Astrocyte (in vitro differentiated cells and primary cell): ENCODE measurements at regions not wholly inside any gene's neighbourhood (a gene's known extent, or its start where the extent isn't known, plus 50 kb on each side); places are given as distances from the start of the nearest gene placed in this dataset.

Source experiments
- DNase-seq: peaks from one replicate; pipeline ENCODE4 v3.0.0-alpha.2; 2010; ENCODE audit warnings: low read depth
- FAIRE-seq: peaks from 2 replicates; lab custom pipeline; 2011; peaks lifted over from hg19 to GRCh38; lab: Jason Lieb, UNC
- H2AFZ ChIP-seq: 2 replicates; pipeline ENCODE4 v1.6.0; 2012; ENCODE audit warnings: low read depth, low read length, inconsistent platforms
- H3K27ac ChIP-seq: 2 replicates; pipeline ENCODE4 v1.5.1; 2011; ENCODE audit warnings: low read depth, low read length, inconsistent platforms
- H3K27me3 ChIP-seq: 2 replicates; pipeline ENCODE4 v1.6.0; 2011; ENCODE audit warnings: low read length, inconsistent platforms; ENCODE audit not compliant: insufficient read depth
- H3K36me3 ChIP-seq: 2 replicates; pipeline ENCODE4 v1.5.1; 2011; ENCODE audit warnings: low read length, inconsistent platforms; ENCODE audit not compliant: insufficient read depth
- H3K4me1 ChIP-seq: 2 replicates; pipeline ENCODE4 v1.5.1; 2011; ENCODE audit warnings: low read length, inconsistent platforms; ENCODE audit not compliant: insufficient read depth
- H3K4me2 ChIP-seq: 2 replicates; pipeline ENCODE4 v1.6.0; 2012; ENCODE audit warnings: low read length, inconsistent platforms
- H3K4me3 ChIP-seq: 2 replicates; pipeline ENCODE4 v1.5.1; 2011; ENCODE audit warnings: low read depth, mild to moderate bottlenecking, low read length, inconsistent platforms; ENCODE audit not compliant: insufficient read depth
- H3K79me2 ChIP-seq: 2 replicates; pipeline ENCODE4 v1.6.0; 2012; ENCODE audit warnings: mild to moderate bottlenecking, low read length, inconsistent platforms; ENCODE audit not compliant: insufficient read depth
- H3K9ac ChIP-seq: 2 replicates; pipeline ENCODE4 v1.6.0; 2012; ENCODE audit warnings: mild to moderate bottlenecking, low read length, inconsistent platforms
- H3K9me3 ChIP-seq: 2 replicates; pipeline ENCODE4 v1.5.1; 2012; ENCODE audit warnings: low read depth, mild to moderate bottlenecking, low read length, inconsistent platforms; ENCODE audit not compliant: insufficient read depth
- H4K20me1 ChIP-seq: 2 replicates; pipeline ENCODE4 v1.6.0; 2012; ENCODE audit warnings: low read length, inconsistent platforms; ENCODE audit not compliant: insufficient read depth
- H3K27ac Mint-ChIP-seq: one replicate; pipeline ENCODE4 v1.8.0; 2021; ENCODE audit warnings: mild to moderate bottlenecking, mixed read lengths; ENCODE audit not compliant: unreplicated experiment
- H3K27me3 Mint-ChIP-seq: one replicate; pipeline ENCODE4 v1.8.0; 2021; ENCODE audit warnings: low read depth, mixed read lengths; ENCODE audit not compliant: unreplicated experiment
- H3K36me3 Mint-ChIP-seq: one replicate; pipeline ENCODE4 v1.8.0; 2021; ENCODE audit warnings: low read depth, mixed read lengths; ENCODE audit not compliant: unreplicated experiment
- H3K4me1 Mint-ChIP-seq: one replicate; pipeline ENCODE4 v1.8.0; 2021; ENCODE audit warnings: low read depth, mixed read lengths; ENCODE audit not compliant: unreplicated experiment
- H3K4me3 Mint-ChIP-seq: one replicate; pipeline ENCODE4 v1.8.0; 2021; ENCODE audit warnings: mild to moderate bottlenecking, moderate library complexity, mixed read lengths; ENCODE audit not compliant: unreplicated experiment
- H3K9me3 Mint-ChIP-seq: one replicate; pipeline ENCODE4 v1.8.0; 2021; ENCODE audit warnings: mild to moderate bottlenecking, mixed read lengths; ENCODE audit not compliant: unreplicated experiment
- CTCF ChIP-seq: IDR thresholded peaks from 2 replicates; pipeline ENCODE4 v1.5.1; 2011; ENCODE audit warnings: low read depth, mild to moderate bottlenecking, inconsistent platforms, low read length, moderate library complexity; ENCODE audit not compliant: insufficient read depth
- EZH2 ChIP-seq: IDR thresholded peaks from 2 replicates; pipeline ENCODE4 v1.6.1; 2012; ENCODE audit warnings: mild to moderate bottlenecking, low read length, inconsistent platforms; ENCODE audit not compliant: insufficient read depth

DNA sequence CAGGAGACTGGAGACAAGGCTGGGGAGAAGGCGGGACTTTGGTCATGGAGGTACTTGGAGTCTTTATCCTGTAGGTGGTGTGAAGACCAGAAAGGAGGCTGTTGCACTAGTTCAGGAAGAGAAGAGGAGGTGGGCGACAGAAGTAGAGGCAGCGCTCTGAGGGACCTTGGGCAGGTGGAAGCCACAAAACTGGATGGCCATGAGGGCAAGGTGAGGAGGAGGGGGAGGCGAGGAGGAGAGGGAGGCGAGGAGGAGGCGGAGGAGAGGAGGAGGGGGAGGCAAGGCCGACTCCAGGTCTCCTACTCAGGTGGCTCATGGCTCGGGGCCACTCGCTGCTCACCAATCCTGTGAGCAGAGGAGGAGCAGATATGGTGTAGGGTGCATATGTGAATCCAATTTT lies 125.6 kb downstream of the RPLP1 start:
- Histone ChIP-seq H3K9ac (no peak overlapping the region), H3K9me3 (no peaks in the 10 kb centered on the region), H3K36me3 (no peaks in the 10 kb centered on the region), H3K27me3 (peaks cover 10% of the 10 kb centered on the region), H4K20me1 (no peaks in the 10 kb centered on the region), H3K4me2 (no peak overlapping the region), H3K27ac (no peak overlapping the region), H2AFZ (no peak overlapping the region), H3K4me1 (peaks cover 21% of the 10 kb centered on the region), H3K4me3 (no peak overlapping the region), H3K79me2 (no peaks in the 10 kb centered on the region)
- H3K27me3 Mint-ChIP-seq, result peaks cover 64% of the 10 kb centered on the region
- TF ChIP-seq CTCF, result no peak
- no peak for TF ChIP-seq EZH2
- no peak overlapping the region for H3K27ac Mint-ChIP-seq
- peaks cover 3% of the 10 kb centered on the region for H3K9me3 Mint-ChIP-seq
- FAIRE-seq (no peak), DNase-seq (no peak)
- peak overlapping the region; percentile 20 for H3K4me3 Mint-ChIP-seq
- H3K36me3 Mint-ChIP-seq, result no peaks in the 10 kb centered on the region
- H3K4me1 Mint-ChIP-seq, result peaks cover 26% of the 10 kb centered on the region

GRCh38 chr15:69578787-69579583 lies 126.4 kb downstream of the RPLP1 start:
- peak; percentile 36 for DNase-seq
- no peaks in the 10 kb centered on the region for H3K79me2 ChIP-seq
- no peak overlapping the region for H3K27ac ChIP-seq
- TF ChIP-seq CTCF, result no peak
- TF ChIP-seq EZH2, result no peak
- no peaks in the 10 kb centered on the region for H3K36me3 ChIP-seq
- no peak overlapping the region for H3K9ac ChIP-seq
- no peak overlapping the region for H3K4me3 Mint-ChIP-seq
- H3K4me3 ChIP-seq, result no peak overlapping the region
- H3K9me3 Mint-ChIP-seq, result peaks cover 3% of the 10 kb centered on the region
- peaks cover 15% of the 10 kb centered on the region for H3K4me1 ChIP-seq
- no peaks in the 10 kb centered on the region for H4K20me1 ChIP-seq
- H3K4me2 ChIP-seq, result peak overlapping the region; percentile 23
- H3K27me3 Mint-ChIP-seq, result peaks cover 70% of the 10 kb centered on the region
- H3K27ac Mint-ChIP-seq, result no peak overlapping the region
- FAIRE-seq, result no peak
- H3K4me1 Mint-ChIP-seq, result peaks cover 21% of the 10 kb centered on the region
- no peaks in the 10 kb centered on the region for H3K9me3 ChIP-seq
- H3K27me3 ChIP-seq, result peaks cover 10% of the 10 kb centered on the region
- H2AFZ ChIP-seq, result no peak overlapping the region
- no peaks in the 10 kb centered on the region for H3K36me3 Mint-ChIP-seq
